GM12892 (cell line): ENCODE measurements at regions not wholly inside any gene's neighbourhood (a gene's known extent, or its start where the extent isn't known, plus 50 kb on each side); places are given as distances from the start of the nearest gene placed in this dataset.

ENCODE experiments used
- POLR2A ChIP-seq: IDR thresholded peaks from 2 replicates; pipeline ENCODE4 v1.6.1; 2011; ENCODE audit warnings: low read depth, low read length, control low read depth
- POLR2AphosphoS5 ChIP-seq: IDR thresholded peaks from 2 replicates; pipeline ENCODE4 v1.6.1; 2011; ENCODE audit warnings: low read depth, low read length, control low read depth

DNA sequence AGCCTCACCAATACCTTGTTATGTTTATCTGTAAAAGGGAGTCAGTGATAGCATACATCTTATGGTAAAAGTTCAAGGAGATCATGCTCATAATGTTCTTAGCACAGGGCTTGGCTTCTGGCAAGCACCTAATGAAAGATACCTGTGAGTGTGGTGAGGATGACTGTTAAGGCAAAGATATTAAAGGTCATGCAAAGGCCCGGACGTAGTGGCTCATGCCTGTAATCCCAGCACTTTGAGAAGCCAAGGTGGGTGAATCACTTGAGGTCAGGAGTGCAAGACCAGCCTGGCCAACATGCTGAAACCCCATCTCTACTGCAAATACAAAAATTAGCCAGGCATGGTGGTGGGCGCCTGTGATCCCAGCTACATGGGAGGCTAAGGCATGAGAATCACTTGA lies 425.9 kb upstream of the TBX3 start:
- no peak for TF ChIP-seq POLR2A
- TF ChIP-seq POLR2AphosphoS5, result no peak
